NB4 (cell line): ENCODE measurements at regions not wholly inside any gene's neighbourhood (a gene's known extent, or its start where the extent isn't known, plus 50 kb on each side); places are given as distances from the start of the nearest gene placed in this dataset.

Source experiments
- POLR2A ChIP-seq: IDR thresholded peaks from 2 replicates; pipeline ENCODE4 v1.6.1; 2011; ENCODE audit warnings: mild to moderate bottlenecking; ENCODE audit not compliant: insufficient read length; ENCODE audit errors: extremely low read depth
- TF ChIP-seq, protein P1 (sequence below): IDR thresholded peaks from one replicate; pipeline ENCODE4 v1.5.1; 2012; ENCODE audit warnings: low read depth, low read length

DNA sequence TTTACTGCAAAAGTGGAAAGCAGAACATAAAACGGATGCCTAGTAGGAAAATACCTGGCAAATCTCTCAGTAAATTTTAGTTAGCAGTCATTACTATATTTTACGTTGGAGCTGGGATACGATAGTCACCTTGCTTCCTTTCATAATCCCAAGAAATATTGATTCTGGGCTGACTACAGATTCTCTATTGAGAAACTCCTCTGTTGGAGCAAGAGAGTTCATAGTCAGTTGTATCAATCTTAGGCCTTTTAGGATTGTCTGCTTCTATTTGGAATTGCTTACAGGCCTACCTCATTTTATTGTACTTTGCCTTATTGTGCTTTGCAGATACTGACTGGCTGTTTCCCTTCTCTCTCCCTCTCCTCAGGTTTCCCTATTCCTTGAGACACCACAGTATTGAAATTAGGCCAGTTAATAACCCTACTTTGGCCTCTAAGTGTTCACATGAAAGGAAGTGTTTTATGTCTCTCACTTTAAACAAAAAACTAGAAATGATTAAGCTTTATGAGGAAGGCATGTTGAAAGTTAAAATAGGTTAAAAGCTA lies 233.7 kb upstream of the TARS1 start:
- TF ChIP-seq, protein P1, sequence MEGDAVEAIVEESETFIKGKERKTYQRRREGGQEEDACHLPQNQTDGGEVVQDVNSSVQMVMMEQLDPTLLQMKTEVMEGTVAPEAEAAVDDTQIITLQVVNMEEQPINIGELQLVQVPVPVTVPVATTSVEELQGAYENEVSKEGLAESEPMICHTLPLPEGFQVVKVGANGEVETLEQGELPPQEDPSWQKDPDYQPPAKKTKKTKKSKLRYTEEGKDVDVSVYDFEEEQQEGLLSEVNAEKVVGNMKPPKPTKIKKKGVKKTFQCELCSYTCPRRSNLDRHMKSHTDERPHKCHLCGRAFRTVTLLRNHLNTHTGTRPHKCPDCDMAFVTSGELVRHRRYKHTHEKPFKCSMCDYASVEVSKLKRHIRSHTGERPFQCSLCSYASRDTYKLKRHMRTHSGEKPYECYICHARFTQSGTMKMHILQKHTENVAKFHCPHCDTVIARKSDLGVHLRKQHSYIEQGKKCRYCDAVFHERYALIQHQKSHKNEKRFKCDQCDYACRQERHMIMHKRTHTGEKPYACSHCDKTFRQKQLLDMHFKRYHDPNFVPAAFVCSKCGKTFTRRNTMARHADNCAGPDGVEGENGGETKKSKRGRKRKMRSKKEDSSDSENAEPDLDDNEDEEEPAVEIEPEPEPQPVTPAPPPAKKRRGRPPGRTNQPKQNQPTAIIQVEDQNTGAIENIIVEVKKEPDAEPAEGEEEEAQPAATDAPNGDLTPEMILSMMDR, result no peak
- no peak for TF ChIP-seq POLR2A
